ENCODE measurements at regions not wholly inside any gene's neighbourhood (a gene's known extent, or its start where the extent isn't known, plus 50 kb on each side); places are given as distances from the start of the nearest gene placed in this dataset.

- no peak for DNase-seq (ENCODE audit: low read depth in 3 of 3, low spot score in 2 of 3)
Observed at GRCh38 chr3:154976072-154976983, 103.8 kb upstream of the MME start.

GRCh38 chr3:154973851-154974250 is 106.3 kb upstream of the MME start:
- no peak for DNase-seq (ENCODE audit: low read depth in 3 of 3, low spot score in 2 of 3)

GRCh38 chr3:154972951-154973350 is 107.2 kb upstream of the MME start:
- no peak for DNase-seq (ENCODE audit: low read depth in 3 of 3, low spot score in 2 of 3)

- no peak for DNase-seq (ENCODE audit: low read depth in 3 of 3, low spot score in 2 of 3)
Observed at GRCh38 chr3:154971771-154972326, 108.3 kb upstream of the MME start.

GRCh38 chr3:154971341-154971740 is 108.8 kb upstream of the MME start:
- DNase-seq (ENCODE audit: low read depth in 3 of 3, low spot score in 2 of 3): no peak

GRCh38 chr3:154970797-154971196 is 109.3 kb upstream of the MME start:
- DNase-seq (ENCODE audit: low read depth in 3 of 3, low spot score in 2 of 3): no peak

GRCh38 chr3:154969366-154969765 is 110.8 kb upstream of the MME start:
- DNase-seq (ENCODE audit: low read depth in 3 of 3, low spot score in 2 of 3): no peak

GRCh38 chr3:154967090-154967489 is 113.0 kb upstream of the MME start:
- no peak for DNase-seq (ENCODE audit: low read depth in 3 of 3, low spot score in 2 of 3)

GRCh38 chr3:154956815-154957214 is 123.3 kb upstream of the MME start:
- DNase-seq (ENCODE audit: low read depth in 3 of 3, low spot score in 2 of 3): no peak

- DNase-seq (ENCODE audit: low read depth in 3 of 3, low spot score in 2 of 3): no peak
Observed at GRCh38 chr3:154955907-154956533, 124.1 kb upstream of the MME start.

- DNase-seq (ENCODE audit: low read depth in 3 of 3, low spot score in 2 of 3): no peak
Observed at GRCh38 chr3:154954757-154955156, 125.4 kb upstream of the MME start.

GRCh38 chr3:154953538-154953937 is 126.6 kb upstream of the MME start:
- DNase-seq (ENCODE audit: low read depth in 3 of 3, low spot score in 2 of 3): no peak

GRCh38 chr3:154952553-154952952 is 127.6 kb upstream of the MME start:
- DNase-seq (ENCODE audit: low read depth in 3 of 3, low spot score in 2 of 3): no peak

- DNase-seq (ENCODE audit: low read depth in 3 of 3, low spot score in 2 of 3): no peak
Observed at GRCh38 chr3:154943981-154944380, 136.1 kb upstream of the MME start.

GRCh38 chr3:154942827-154943226 is 137.3 kb upstream of the MME start:
- no peak for DNase-seq (ENCODE audit: low read depth in 3 of 3, low spot score in 2 of 3)

GRCh38 chr3:154936196-154936595 is 143.9 kb upstream of the MME start:
- no peak for DNase-seq (ENCODE audit: low read depth in 3 of 3, low spot score in 2 of 3)

- no peak for DNase-seq (ENCODE audit: low read depth in 3 of 3, low spot score in 2 of 3)
Observed at GRCh38 chr3:154933581-154933980, 146.5 kb upstream of the MME start.

GRCh38 chr3:154932633-154933032 is 147.5 kb upstream of the MME start:
- DNase-seq (ENCODE audit: low read depth in 3 of 3, low spot score in 2 of 3): no peak

GRCh38 chr3:154931484-154931883 is 148.6 kb upstream of the MME start:
- DNase-seq (ENCODE audit: low read depth in 3 of 3, low spot score in 2 of 3): no peak

GRCh38 chr3:154926721-154927120 is 153.4 kb upstream of the MME start:
- no peak for DNase-seq (ENCODE audit: low read depth in 3 of 3, low spot score in 2 of 3)

- no peak for DNase-seq (ENCODE audit: low read depth in 3 of 3, low spot score in 2 of 3)
Observed at GRCh38 chr3:154921351-154921750, 158.8 kb upstream of the MME start.

- DNase-seq (ENCODE audit: low read depth in 3 of 3, low spot score in 2 of 3): no peak
Observed at GRCh38 chr3:154919226-154919625, 160.9 kb upstream of the MME start.

Measured in right renal cortex interstitium (tissue), 3 donors.